ENCODE measurements at regions not wholly inside any gene's neighbourhood (a gene's known extent, or its start where the extent isn't known, plus 50 kb on each side); places are given as distances from the start of the nearest gene placed in this dataset.

GRCh38 chr2:121165038-121165542 lies 119.9 kb downstream of the TFCP2L1 start:
- no peak for DNase-seq (ENCODE audit: low spot score)

Measured in COLO829 (cell line).